ENCODE measurements at regions not wholly inside any gene's neighbourhood (a gene's known extent, or its start where the extent isn't known, plus 50 kb on each side); places are given as distances from the start of the nearest gene placed in this dataset.
"Not testable (repeated sequence)": the region's sequence is repeated elsewhere in the genome, so short reads cannot be mapped to it uniquely, and the experiment has no call there.

DNA sequence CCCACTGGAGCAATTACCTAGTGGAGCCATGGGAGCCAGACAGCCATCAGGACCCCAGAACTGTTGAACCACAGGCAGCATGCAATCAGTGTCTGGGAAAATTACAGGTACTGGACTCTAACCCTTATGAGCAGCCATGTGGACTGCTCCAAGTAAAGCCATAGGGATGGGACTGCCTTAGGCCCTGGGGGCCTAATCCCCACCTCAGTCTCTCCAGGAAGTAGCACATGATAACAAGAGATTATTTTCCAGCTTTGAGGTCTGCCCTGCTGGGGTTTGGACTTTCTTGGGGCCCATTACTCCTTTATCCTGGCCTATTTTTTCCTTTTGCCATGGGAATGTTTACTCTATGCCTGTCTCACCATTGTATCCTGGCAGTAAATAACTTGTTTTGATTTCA is 226.8 kb downstream of the AEBP2 start:
- no peak for DNase-seq (ENCODE audit: low spot score)

- DNase-seq (ENCODE audit: low spot score) = no peak
These were observed 230.5 kb downstream of the AEBP2 start for GRCh38 chr12:19669793-19670192.

DNA sequence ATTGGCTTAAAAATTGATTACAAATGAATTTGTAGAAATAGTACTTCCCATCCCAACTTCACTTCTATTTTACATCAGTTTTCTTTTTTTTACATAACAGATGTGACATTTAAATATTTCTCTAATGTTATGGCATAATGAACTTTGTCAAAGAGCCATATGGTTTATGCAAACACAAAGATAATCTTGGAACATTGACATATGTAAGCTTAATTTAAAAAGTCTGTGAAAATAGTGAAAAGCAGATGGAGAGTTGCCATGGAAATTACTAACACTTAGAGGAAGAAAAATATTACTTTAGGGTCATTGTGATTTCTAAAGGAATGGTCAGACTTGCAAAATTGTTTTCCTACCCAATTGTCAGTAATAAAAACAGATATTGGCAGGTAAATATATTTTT is 232.4 kb downstream of the AEBP2 start:
- no peak for DNase-seq (ENCODE audit: low spot score)

- DNase-seq (ENCODE audit: low spot score) = no peak
These were observed 235.1 kb downstream of the AEBP2 start for GRCh38 chr12:19674437-19674836.

DNA sequence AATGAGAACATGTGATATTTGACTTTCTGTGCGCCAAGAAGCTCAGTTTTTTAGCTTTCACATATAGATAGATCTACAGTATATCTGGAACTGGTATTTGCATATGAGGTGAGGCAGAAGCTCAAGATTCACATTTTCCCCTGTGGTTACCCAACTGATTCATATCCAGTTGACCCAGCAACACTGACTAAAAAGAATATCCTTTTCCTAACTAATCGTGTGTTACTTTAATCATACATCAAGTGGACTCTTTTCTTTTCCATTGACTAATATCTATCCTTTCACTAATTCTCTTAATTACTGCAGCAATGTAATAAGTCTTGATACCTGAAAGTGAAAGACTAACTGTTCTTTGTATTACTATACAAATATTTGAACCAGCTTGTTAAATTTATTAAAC is 236.1 kb downstream of the AEBP2 start:
- no peak for DNase-seq (ENCODE audit: low spot score)

- not testable (repeated sequence) for DNase-seq (ENCODE audit: low spot score)
These were observed 239.2 kb downstream of the AEBP2 start for GRCh38 chr12:19678501-19678900.

DNA sequence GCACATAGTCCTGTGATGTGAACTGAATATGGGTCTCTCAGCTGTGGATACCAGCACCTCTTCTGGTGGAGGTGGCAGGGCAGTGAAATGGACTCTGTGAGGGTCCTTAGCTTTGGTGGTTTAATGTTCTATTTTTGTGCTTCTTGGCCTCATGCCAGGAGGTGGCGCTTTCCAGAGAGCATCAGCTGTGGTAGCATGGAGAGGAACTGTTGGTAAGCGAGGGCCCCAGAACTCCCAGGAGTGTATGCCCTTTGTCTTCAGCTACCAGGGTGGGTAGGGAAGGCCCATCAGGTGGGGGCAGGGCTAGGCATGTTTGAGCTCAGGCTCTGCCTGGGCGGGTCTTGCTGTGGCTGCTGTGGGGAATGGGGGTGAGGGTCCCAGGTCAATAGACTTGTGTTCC is 241.7 kb downstream of the AEBP2 start:
- DNase-seq (ENCODE audit: low spot score) = no peak

- DNase-seq (ENCODE audit: low spot score) = no peak
These were observed 244.1 kb downstream of the AEBP2 start for GRCh38 chr12:19683178-19683927.

GRCh38 chr12:19687371-19687770 is 248.1 kb downstream of the AEBP2 start:
- DNase-seq (ENCODE audit: low spot score) = no peak

DNA sequence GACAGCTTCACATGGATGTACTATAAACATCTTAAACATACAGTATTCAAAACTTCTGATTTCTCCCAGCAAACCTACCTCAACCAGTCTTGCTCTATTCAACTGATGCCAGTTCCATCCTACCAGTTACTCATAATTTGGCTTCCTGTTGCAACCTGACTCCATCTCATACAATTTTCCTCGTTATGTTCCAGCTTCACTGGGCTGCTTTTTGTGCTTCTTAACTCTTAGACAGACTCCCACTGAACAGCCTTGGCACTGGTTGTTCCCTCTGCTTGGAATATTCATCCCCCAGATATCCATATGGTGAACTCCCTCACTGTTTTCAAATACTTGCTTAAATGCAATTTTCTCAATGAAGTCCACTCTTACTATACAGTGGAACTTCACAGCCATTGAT is 249.2 kb downstream of the AEBP2 start:
- DNase-seq (ENCODE audit: low spot score) = no peak

GRCh38 chr12:19689226-19689625 is 249.9 kb downstream of the AEBP2 start:
- no peak for DNase-seq (ENCODE audit: low spot score)

DNA sequence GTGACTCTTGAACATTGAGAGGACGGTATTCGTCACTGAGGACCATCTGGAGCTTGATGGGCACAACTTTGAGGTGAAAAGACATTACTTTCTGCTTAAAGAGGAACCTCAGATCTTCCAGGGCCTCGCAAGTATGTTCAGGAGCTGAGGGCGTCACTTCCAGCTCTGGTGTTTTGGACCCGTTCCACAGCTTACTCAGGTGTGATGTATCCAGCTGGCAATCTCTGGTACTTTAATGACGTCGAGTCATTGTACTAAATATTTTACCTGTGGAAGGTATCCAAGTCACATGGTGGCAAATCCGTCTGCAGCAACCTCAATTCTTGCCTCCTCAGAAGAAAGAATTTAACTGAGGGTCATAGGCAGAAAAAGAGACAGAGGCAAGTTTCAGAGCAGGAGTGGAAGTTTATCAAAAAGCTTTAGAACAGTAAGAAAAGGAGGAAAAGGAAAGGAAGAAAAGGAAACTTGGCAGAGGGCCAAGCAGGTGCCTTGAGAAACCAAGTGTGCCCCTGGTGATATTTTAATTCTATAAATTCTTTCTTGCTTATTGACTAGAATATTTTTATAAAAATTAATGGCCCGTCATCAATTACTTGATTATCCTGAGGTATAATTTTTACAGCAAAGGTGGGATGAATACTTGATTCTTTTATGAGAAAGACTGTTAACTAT is 250.6 kb downstream of the AEBP2 start:
- peak; percentile 62 for DNase-seq (ENCODE audit: low spot score)

- DNase-seq (ENCODE audit: low spot score) = no peak
These were observed 252.8 kb downstream of the AEBP2 start for GRCh38 chr12:19692091-19692490.

DNA sequence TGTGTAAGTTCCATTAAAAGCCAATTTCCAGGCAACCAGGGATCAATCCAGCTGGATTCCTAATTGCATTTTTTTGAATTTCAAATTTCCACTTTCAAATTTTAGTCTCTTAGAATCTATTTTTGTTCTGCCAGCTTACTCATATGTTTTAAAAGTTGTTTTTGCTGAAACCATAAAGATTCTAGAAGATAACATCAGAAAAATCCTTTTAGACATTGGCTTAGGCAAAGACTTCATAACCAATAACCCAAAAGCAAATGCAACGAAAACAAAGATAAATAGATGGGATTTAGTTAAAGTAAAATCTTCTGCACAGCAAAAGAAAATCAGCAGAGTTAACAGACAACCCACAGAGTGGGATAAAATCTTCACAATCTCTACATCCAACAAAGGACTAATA is 253.3 kb downstream of the AEBP2 start:
- DNase-seq (ENCODE audit: low spot score) = no peak

- no peak for DNase-seq (ENCODE audit: low spot score)
These were observed 255.3 kb downstream of the AEBP2 start for GRCh38 chr12:19694627-19695026.

DNA sequence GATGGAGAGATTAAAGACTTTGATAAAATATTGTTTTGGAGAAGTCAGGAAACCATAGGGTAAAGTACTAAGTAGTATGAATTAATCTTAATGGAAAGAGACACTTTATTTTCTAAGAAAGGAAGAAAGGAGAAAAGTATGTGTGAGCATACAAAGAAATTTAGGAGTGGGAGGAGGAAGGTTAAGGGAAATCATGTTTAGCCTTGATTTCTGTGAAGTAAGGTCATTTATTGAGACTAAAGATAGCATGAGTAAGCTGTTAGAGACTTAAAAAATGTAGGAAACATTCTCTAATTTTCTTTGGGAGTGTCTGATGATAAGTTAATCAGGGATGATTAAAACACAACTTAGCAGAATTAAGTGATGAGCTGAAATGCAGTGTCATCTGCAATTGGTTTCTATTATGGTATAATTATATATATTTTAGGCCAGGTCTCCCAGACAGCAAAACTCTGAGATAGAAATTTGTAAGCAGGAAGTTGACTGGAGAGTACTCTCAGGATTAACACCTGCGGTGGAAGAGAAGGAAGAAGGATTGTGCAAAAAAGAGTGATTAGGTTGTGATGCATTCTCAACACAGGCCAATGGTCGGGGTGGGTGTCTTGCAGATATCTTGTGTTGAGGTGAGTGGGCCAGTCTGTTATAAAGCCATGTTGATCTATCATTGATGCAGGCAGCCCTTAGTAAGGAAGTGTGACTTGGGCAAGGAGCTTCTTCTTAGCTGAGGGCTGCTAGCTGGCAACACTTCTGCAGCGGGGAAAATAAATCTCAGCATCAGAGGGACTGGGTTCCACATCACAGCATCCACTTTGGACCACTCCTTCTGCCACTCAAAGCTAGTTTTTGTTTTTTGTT is 256.2 kb downstream of the AEBP2 start:
- DNase-seq (ENCODE audit: low spot score) = no peak

- DNase-seq (ENCODE audit: low spot score) = no peak
These were observed 261.7 kb downstream of the AEBP2 start for GRCh38 chr12:19700969-19701368.

DNA sequence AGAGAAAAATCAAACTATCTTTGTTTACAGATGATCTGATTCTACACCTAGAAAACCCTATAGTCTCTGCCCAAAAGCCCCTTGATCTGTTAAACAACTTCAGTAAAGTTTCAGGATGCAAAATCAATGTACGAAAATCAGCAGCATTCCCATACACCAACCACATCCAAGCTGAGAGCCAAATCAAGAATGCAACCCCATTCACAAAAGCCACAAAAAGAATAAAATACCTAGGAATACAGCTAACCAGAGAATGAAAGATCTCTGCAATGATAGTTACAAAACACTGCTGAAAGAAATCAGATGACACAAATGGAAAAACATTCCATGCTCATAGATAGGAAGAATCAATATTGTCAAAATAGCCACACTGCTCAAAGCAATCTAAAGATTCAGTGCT is 265.7 kb downstream of the AEBP2 start:
- DNase-seq (ENCODE audit: low spot score) = no peak

DNA sequence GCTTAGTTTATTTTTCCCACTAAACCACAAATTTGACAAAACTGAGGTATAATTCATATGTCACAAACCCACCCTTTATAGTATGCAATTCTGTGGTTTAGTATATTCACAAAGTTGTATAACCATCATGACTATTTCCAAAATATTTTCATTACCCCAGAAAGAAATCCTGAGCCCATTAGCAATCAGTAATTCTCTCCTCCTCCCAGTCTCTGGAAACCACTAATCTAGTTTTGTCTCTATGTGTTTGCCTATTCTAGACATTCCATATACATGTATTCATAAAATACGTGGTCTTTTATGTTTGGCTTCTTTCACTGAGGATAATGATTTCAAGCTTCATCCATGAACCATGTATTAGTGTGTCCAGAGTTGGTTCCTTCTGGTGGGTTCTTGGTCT is 267.6 kb downstream of the AEBP2 start:
- DNase-seq (ENCODE audit: low spot score) = no peak

DNA sequence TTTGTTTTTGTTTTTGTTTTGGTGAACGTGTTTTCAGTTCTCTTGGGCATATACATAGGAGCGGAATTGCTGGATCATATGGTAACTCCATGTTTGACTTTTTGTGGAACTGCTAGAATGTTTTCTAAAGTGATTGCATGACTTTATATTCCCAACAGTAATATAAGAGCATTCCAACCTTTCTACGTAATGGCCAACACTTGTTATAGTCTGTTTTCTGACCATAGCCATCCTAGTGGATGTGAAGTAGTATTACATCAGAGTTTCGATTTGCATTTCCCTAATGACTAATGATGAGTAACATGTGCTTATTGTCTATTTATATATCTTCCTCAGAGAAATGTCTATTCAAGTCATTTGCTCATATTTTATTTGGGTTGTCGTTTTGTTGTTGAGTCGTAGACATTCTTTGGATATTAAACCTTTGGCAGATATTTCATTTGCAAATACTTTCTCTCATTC is 268.7 kb downstream of the AEBP2 start:
- no peak for DNase-seq (ENCODE audit: low spot score)

- DNase-seq (ENCODE audit: low spot score) = no peak
These were observed 270.6 kb downstream of the AEBP2 start for GRCh38 chr12:19709889-19710288.

Data from LoVo (cell line).